Left renal pelvis (tissue), 4 donors: ENCODE measurements at regions not wholly inside any gene's neighbourhood (a gene's known extent, or its start where the extent isn't known, plus 50 kb on each side); places are given as distances from the start of the nearest gene placed in this dataset.

Experiments used
- DNase-seq, 4 donors: peaks; one replicate each; pipeline ENCODE4 v3.0.0-alpha.2; 2013; ENCODE audit warnings: low read depth in 4 of 4, low spot score in 3 of 4

- no peak for DNase-seq
Observed at GRCh38 chr18:64919971-64920570, 771.2 kb upstream of the LINC00305 start.

- no peak for DNase-seq
Observed at GRCh38 chr18:64918851-64919250, 770.0 kb upstream of the LINC00305 start.

GRCh38 chr18:64893349-64893748, 744.5 kb upstream of the LINC00305 start:
- DNase-seq, result no peak

DNA sequence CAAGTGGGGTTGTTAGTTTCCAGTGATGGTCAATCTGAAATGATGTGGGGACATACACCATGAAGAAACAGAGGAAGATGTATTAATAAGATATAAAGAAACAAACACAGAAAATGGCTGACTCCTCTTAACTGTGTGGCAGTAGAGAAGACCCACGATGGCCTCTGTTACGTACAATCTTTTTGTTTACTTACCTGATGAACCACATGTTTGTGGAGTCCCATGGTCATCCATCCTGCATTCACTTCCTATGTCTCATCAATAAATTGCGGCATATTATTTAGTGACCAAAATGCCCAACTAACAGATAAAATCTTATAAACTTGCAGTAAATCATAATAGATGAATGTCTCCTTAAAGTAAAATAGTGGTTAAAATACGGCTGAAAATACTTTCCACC, 740.1 kb upstream of the LINC00305 start:
- DNase-seq, result no peak

DNA sequence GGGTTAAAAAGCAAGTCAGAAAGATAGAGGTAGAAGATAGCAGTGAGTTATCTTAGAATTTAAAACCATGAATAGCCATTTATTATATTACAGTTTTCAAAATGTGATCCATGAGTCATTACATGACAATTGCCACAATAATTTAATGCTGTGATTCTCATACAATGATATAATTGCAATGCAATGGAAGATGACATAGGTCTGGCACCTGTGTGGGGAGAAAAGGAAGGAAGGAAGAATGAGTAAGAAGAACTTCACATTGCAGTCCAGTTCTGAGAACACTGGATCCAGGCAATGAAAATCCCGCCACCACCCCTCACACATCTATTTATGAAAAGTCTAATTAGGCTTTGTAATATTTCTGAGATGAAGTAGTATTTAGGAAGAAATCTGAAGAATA, 738.1 kb upstream of the LINC00305 start:
- no peak for DNase-seq

DNA sequence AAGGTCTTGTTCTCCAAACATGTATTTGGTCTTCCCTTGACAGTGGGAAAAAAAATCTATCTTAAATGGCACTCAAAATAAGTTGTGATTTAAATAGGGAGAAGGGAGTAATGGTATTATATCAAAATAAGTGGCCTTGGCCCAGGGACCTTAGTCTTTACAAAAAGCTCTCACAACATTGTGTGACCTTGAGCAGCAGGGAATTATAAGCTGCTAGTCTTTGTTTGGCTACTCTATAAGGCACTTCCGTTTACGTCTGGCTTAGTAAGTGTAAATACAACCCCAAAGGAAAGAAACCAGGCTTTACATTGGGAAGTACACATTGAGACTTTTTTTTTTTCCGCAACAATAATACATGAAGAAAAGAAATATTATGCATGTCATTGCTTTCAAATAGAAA, 734.0 kb upstream of the LINC00305 start:
- DNase-seq, result peak; percentile 21 to 27 (median 26)

DNA sequence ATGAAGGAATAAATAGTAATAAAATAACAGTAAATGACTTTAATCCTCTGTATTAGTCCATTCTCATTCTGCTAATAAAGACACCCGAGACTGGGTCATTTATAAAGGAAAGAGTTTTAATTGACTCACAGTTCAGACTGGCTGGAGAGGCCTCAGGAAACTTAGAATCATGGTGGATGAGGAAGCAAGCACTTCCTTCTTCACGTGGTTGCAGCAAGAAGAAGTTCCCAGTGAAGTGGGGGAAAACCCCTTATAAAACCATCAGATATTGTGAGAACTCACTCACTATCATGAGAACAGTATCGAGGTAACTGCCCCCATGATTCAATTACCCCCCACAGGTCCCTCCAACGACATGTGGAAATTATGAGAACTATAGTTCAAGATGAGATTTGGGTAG, 727.9 kb upstream of the LINC00305 start:
- DNase-seq, result no peak

GRCh38 chr18:64872710-64873458, 724.0 kb upstream of the LINC00305 start:
- DNase-seq, result no peak

GRCh38 chr18:64854112-64854511, 705.2 kb upstream of the LINC00305 start:
- DNase-seq, result no peak

GRCh38 chr18:64852281-64852680, 703.4 kb upstream of the LINC00305 start:
- no peak for DNase-seq

DNA sequence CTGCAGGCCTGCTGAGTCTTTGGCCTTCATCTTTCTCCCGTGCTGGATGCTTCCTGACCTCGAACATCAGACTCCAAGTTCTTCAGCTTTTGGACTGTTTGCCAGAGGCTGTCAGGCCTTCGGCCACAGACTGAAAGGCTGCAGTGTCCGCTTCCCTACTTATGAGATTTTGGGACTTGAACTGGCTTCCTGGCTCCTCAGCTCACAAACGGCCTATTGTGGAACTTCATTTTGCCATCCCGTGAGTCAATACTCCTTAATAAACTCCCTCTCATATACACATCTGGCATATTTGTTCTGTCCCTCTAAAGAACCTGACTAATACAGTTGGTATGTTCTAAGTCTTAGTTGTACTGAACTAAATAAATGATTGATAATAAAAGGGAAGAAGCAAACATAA, 702.8 kb upstream of the LINC00305 start:
- DNase-seq, result no peak

- DNase-seq, result no peak
Observed at GRCh38 chr18:64850791-64851190, 701.9 kb upstream of the LINC00305 start.

GRCh38 chr18:64840911-64841701, 692.2 kb upstream of the LINC00305 start:
- DNase-seq, result no peak

DNA sequence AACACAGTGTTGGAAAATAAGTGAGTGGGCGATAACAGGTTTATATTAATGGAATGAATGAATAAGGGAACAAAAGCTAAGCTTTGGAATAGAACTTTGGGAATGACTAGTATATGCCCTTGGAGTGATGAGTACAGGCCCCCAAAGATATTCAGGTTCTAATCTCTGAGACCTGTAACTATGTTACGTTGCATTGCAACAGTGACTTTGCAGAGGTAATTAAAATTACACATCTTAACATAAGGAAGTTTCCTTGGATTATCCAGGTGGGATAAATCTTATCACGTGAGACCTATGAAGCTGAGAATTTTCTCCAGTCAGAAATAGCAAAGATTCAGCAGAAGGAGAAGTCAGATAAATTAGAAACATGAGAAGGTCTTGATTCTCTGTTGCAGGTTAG, 661.5 kb upstream of the LINC00305 start:
- DNase-seq, result no peak

- DNase-seq, result no peak
Observed at GRCh38 chr18:64809801-64810200, 660.9 kb upstream of the LINC00305 start.

DNA sequence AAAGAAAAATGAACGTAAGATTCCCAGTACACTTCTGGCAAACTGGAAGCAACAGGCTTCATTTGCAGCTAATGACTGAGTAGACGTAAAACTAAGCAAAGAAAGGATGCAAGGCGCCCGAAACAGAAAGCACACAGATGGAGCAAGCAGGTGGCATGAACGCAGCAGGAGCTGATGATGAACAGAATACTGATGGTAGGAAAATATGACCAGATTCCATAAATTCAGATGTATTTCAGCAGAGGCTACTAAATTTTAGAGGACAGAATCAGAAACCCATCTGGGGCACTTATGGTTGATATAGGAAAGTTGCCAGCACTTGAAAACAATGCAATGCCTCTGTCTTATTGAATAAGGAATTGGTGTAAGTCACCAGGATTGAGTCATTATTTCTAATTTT, 658.7 kb upstream of the LINC00305 start:
- no peak for DNase-seq

DNA sequence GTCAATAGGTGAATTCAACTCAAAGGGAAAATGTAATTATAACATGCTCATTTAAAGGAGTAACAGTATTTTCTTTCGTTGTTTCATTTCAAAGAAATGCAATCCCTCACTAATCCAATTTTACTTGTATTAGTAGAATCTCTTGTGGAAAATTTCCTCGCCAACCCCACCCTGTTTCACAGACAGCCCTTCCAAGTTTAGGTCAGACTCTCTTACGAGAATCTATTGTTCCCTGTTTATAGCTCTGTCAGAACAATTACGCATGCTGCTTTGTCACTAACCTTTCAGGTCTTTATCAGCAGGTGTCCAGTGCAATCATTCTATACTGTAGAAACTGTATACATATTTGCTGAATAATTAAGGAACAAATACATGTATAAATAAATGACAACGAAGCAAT, 657.8 kb upstream of the LINC00305 start:
- DNase-seq, result no peak

DNA sequence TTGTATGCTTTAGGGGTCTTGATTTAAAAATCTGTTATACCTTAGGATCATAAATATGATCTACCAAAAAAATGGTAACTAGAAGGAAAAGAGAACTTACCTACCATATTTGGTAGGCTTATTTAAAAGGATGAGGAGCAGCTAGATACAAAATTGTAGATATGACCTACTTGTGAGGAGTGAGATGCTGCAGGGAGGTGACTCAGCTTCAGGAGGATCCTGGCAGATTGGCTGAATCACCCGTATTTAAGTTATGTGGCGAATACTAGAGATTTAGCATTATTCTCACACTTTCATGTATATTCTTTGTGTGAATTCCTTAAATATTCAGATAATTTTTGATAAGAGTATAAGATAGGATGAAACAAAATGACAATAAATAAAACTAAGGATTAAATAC, 657.3 kb upstream of the LINC00305 start:
- no peak for DNase-seq

DNA sequence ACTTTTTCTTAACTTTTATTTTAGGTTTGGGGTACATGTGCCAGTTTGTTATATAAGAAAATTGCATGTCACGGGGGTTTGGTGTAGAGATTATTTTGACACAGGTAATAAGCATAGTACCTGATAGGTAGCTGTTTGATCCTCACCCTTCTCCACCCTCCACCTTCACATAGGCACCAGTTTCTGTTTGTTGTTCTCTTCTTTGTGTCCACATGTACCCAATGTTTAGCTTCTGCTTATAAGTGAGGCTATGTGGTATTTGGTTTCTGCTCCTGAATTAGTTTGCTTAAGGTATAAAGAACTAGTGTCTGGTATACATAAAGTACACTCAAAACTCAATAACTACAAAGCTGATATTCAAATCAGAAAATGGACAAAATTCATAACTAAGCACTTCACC, 654.6 kb upstream of the LINC00305 start:
- no peak for DNase-seq

DNA sequence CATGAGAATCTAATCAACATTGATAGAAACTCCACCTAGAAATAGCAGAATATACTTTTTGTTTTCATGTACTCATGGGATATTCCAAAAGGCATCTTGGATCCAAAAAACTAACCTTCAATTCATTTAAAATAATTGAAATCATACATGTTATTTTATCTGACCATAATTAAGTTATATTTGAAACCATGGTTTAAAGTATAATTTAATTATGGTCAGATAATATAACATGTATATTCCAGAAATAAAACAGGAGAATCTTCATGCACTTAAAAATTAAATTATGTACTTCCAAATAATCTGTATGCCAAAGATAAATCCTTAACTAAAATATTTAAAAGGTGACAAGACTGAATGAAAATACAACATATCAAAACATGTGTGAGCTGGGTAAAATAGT, 651.3 kb upstream of the LINC00305 start:
- no peak for DNase-seq

- no peak for DNase-seq
Observed at GRCh38 chr18:64799376-64799775, 650.5 kb upstream of the LINC00305 start.

DNA sequence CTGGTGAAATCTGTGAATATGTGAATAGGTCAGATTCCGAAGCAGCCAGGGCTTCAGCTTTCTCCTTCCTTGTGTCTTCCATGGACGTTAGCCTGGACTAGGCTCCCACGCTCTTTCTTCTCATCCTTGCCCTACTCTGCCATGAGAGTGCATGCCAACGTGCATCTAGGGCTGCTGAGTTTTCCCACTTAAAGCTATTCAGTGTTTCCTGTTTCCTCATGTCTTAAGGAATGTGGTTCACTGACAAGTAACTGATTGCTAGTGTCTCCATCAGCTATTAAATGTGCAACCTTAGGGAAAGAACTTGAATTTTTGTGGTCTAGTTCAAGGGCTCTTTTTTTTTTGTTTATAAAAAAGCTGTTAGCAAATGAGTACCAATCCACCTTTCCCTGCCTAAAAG, 642.3 kb upstream of the LINC00305 start:
- DNase-seq, result no peak
